ENCODE measurements at regions not wholly inside any gene's neighbourhood (a gene's known extent, or its start where the extent isn't known, plus 50 kb on each side); places are given as distances from the start of the nearest gene placed in this dataset.
"Not testable (repeated sequence)": the region's sequence is repeated elsewhere in the genome, so short reads cannot be mapped to it uniquely, and the experiment has no call there.

GRCh38 chrX:47302396-47302795 is 68.0 kb upstream of the ZNF157 start:
- no peak overlapping the region for H3K27ac ChIP-seq

GRCh38 chrX:47306471-47307023 is 63.8 kb upstream of the ZNF157 start:
- H3K27me3 ChIP-seq (replicated peaks); H3K27ac ChIP-seq; H3K36me3 ChIP-seq; H3K4me3 ChIP-seq; DNase-seq (ENCODE audit: low read depth in 1 of 2, low spot score in 2 of 2); H3K9me3 ChIP-seq (replicated peaks); H3K4me1 ChIP-seq (replicated peaks): not testable (repeated sequence)

More at GRCh38 chrX:47302396-47302795, 68.0 kb upstream of the ZNF157 start:
- no peak for DNase-seq (ENCODE audit: low read depth in 1 of 2, low spot score in 2 of 2)
- Histone ChIP-seq H3K4me1 (replicated peaks) (no peaks in the 10 kb centered on the region), H3K9me3 (replicated peaks) (no peaks in the 10 kb centered on the region), H3K27me3 (replicated peaks) (no peaks in the 10 kb centered on the region), H3K36me3 (no peaks in the 10 kb centered on the region), H3K4me3 (no peak overlapping the region)

- peak in 1 of 2 experiments; percentile 1 for DNase-seq (ENCODE audit: low read depth in 1 of 2, low spot score in 2 of 2)
- no peaks in the 10 kb centered on the region for H3K9me3 ChIP-seq (replicated peaks)
- no peaks in the 10 kb centered on the region for H3K36me3 ChIP-seq
- no peaks in the 10 kb centered on the region for H3K4me1 ChIP-seq (replicated peaks)
- H3K27me3 ChIP-seq (replicated peaks) = no peaks in the 10 kb centered on the region
- H3K27ac ChIP-seq = no peak overlapping the region
- H3K4me3 ChIP-seq = no peak overlapping the region
Measured at GRCh38 chrX:47311932-47312774, 58.2 kb upstream of the ZNF157 start.

- DNase-seq (ENCODE audit: low read depth in 1 of 2, low spot score in 2 of 2) = no peak
Measured at GRCh38 chrX:47313056-47313455, 57.3 kb upstream of the ZNF157 start.

GRCh38 chrX:47316276-47317025 is 53.9 kb upstream of the ZNF157 start:
- Histone ChIP-seq H3K27me3 (replicated peaks) (no peaks in the 10 kb centered on the region), H3K27ac (no peak overlapping the region), H3K9me3 (replicated peaks) (no peaks in the 10 kb centered on the region), H3K4me3 (no peak overlapping the region), H3K36me3 (no peaks in the 10 kb centered on the region), H3K4me1 (replicated peaks) (no peaks in the 10 kb centered on the region)
- no peak for DNase-seq (ENCODE audit: low read depth in 1 of 2, low spot score in 2 of 2)

More at GRCh38 chrX:47313056-47313455, 57.3 kb upstream of the ZNF157 start:
- Histone ChIP-seq H3K4me1 (replicated peaks) (no peaks in the 10 kb centered on the region), H3K4me3 (no peak overlapping the region), H3K36me3 (no peaks in the 10 kb centered on the region), H3K9me3 (replicated peaks) (no peaks in the 10 kb centered on the region), H3K27ac (no peak overlapping the region), H3K27me3 (replicated peaks) (no peaks in the 10 kb centered on the region)
